ENCODE measurements at regions not wholly inside any gene's neighbourhood (a gene's known extent, or its start where the extent isn't known, plus 50 kb on each side); places are given as distances from the start of the nearest gene placed in this dataset.

- no peaks in the 10 kb centered on the region for H3K9me2 ChIP-seq (replicated peaks; ENCODE audit: control insufficient read depth, low read length)
- no peak overlapping the region for H3K4me2 ChIP-seq (ENCODE audit: low read length)
- no peaks in the 10 kb centered on the region for H3K4me1 ChIP-seq (ENCODE audit: control insufficient read depth, low read length)
- no peak overlapping the region for H3K4me3 ChIP-seq (ENCODE audit: low read length)
- H4K20me1 ChIP-seq (ENCODE audit: control insufficient read depth, insufficient read depth, low read depth, low read length): no peaks in the 10 kb centered on the region
- no peaks in the 10 kb centered on the region for H3K79me2 ChIP-seq (ENCODE audit: control insufficient read depth, low read length)
- no peaks in the 10 kb centered on the region for H3K36me3 ChIP-seq (ENCODE audit: control insufficient read depth, low read length)
- no peaks in the 10 kb centered on the region for H3K27me3 ChIP-seq (ENCODE audit: control insufficient read depth, low read length)
- H3K27ac ChIP-seq (ENCODE audit: low read depth, low read length): no peak overlapping the region
- no peaks in the 10 kb centered on the region for H3F3A ChIP-seq (ENCODE audit: control insufficient read depth, insufficient read depth)
- TF ChIP-seq CTCF (IDR thresholded peaks at IDR 0.05; ENCODE audit: low read depth, low read length, poor library complexity, severe bottlenecking): no peak
- TF ChIP-seq EZH2phosphoT487 (IDR thresholded peaks at IDR 0.05; ENCODE audit: borderline replicate concordance, low read length): no peak
- no peaks in the 10 kb centered on the region for H3K9me3 ChIP-seq (ENCODE audit: control insufficient read depth, insufficient read depth, low read length)
These were observed 201.1 kb upstream of the PREP start for GRCh38 chr6:105603788-105604586.

- Histone ChIP-seq H3K27ac (ENCODE audit: low read depth, low read length) (no peak overlapping the region), H3K36me3 (ENCODE audit: control insufficient read depth, low read length) (no peaks in the 10 kb centered on the region), H3K4me3 (ENCODE audit: low read length) (no peak overlapping the region), H3K79me2 (ENCODE audit: control insufficient read depth, low read length) (no peaks in the 10 kb centered on the region), H3K9me2 (replicated peaks; ENCODE audit: control insufficient read depth, low read length) (no peaks in the 10 kb centered on the region), H3K9me3 (ENCODE audit: control insufficient read depth, insufficient read depth, low read length) (no peaks in the 10 kb centered on the region), H4K20me1 (ENCODE audit: control insufficient read depth, insufficient read depth, low read depth, low read length) (no peaks in the 10 kb centered on the region), H3K27me3 (ENCODE audit: control insufficient read depth, low read length) (no peaks in the 10 kb centered on the region), H3F3A (ENCODE audit: control insufficient read depth, insufficient read depth) (no peaks in the 10 kb centered on the region), H3K4me2 (ENCODE audit: low read length) (no peak overlapping the region), H3K4me1 (ENCODE audit: control insufficient read depth, low read length) (no peaks in the 10 kb centered on the region)
- TF ChIP-seq EZH2phosphoT487 (IDR thresholded peaks at IDR 0.05; ENCODE audit: borderline replicate concordance, low read length): no peak
- TF ChIP-seq CTCF (IDR thresholded peaks at IDR 0.05; ENCODE audit: low read depth, low read length, poor library complexity, severe bottlenecking): no peak
These were observed 198.8 kb upstream of the PREP start for GRCh38 chr6:105601541-105602236.

GRCh38 chr6:105600336-105601260 lies 197.7 kb upstream of the PREP start:
- Histone ChIP-seq H3K79me2 (ENCODE audit: control insufficient read depth, low read length) (no peaks in the 10 kb centered on the region), H3K36me3 (ENCODE audit: control insufficient read depth, low read length) (no peaks in the 10 kb centered on the region), H3F3A (ENCODE audit: control insufficient read depth, insufficient read depth) (no peaks in the 10 kb centered on the region), H3K27me3 (ENCODE audit: control insufficient read depth, low read length) (no peaks in the 10 kb centered on the region), H3K27ac (ENCODE audit: low read depth, low read length) (no peak overlapping the region), H4K20me1 (ENCODE audit: control insufficient read depth, insufficient read depth, low read depth, low read length) (no peaks in the 10 kb centered on the region), H3K9me3 (ENCODE audit: control insufficient read depth, insufficient read depth, low read length) (no peaks in the 10 kb centered on the region), H3K4me3 (ENCODE audit: low read length) (no peak overlapping the region), H3K9me2 (replicated peaks; ENCODE audit: control insufficient read depth, low read length) (no peaks in the 10 kb centered on the region), H3K4me2 (ENCODE audit: low read length) (no peak overlapping the region), H3K4me1 (ENCODE audit: control insufficient read depth, low read length) (no peaks in the 10 kb centered on the region)
- TF ChIP-seq EZH2phosphoT487 (IDR thresholded peaks at IDR 0.05; ENCODE audit: borderline replicate concordance, low read length) (no peak), CTCF (IDR thresholded peaks at IDR 0.05; ENCODE audit: low read depth, low read length, poor library complexity, severe bottlenecking) (no peak)

Data from DOHH2 (cell line).